Heart left ventricle (tissue), 16 donors: ENCODE measurements at regions not wholly inside any gene's neighbourhood (a gene's known extent, or its start where the extent isn't known, plus 50 kb on each side); places are given as distances from the start of the nearest gene placed in this dataset.

Experiments
- ATAC-seq, 4 donors: fragments of 200-7000 bp; cut with Tn5 transposase; one replicate each; pipeline ENCODE4 v1.9.1; 2020 to 2022; ENCODE audit warnings: moderate library complexity in 4 of 4, mild to moderate bottlenecking in 3 of 4, moderate number of reproducible peaks in 1 of 4
- DNase-seq, 5 donors: peaks; one replicate each; pipeline ENCODE4 v3.0.0-alpha.2; 2020
- H3K27ac ChIP-seq, 12 donors: fragments of 200-600 bp; sonication (generic) in 4 of 12; one replicate each; pipeline versions ENCODE4 v1.5.0 to v1.8.0; 2016 to 2022; ENCODE audit warnings: mild to moderate bottlenecking in 2 of 12
- H3K27me3 ChIP-seq, 9 donors: fragments of 200-600 bp; sonication (generic) in 2 of 9; one replicate each; pipeline versions ENCODE4 v1.5.1 to v1.8.0; 2016 to 2022; ENCODE audit warnings: mild to moderate bottlenecking in 3 of 9
- H3K36me3 ChIP-seq, 9 donors: fragments of 200-600 bp; sonication (generic) in 2 of 9; one replicate each; pipeline versions ENCODE4 v1.5.0 to v1.8.0; 2018 to 2022; ENCODE audit warnings: mild to moderate bottlenecking in 2 of 9
- H3K4me1 ChIP-seq, 12 donors: fragments of 200-600 bp; sonication (generic) in 4 of 12; one replicate each; pipeline versions ENCODE4 v1.5.0 to v1.8.0; 2016 to 2022; ENCODE audit warnings: mild to moderate bottlenecking in 3 of 12
- H3K4me3 ChIP-seq, 12 donors: fragments of 200-600 bp; sonication (generic) in 4 of 12; one replicate each; pipeline versions ENCODE4 v1.5.0 to v1.8.0; 2017 to 2022; ENCODE audit warnings: mild to moderate bottlenecking in 9 of 12, moderate library complexity in 4 of 12
- H3K9me3 ChIP-seq, 12 donors: fragments of 200-600 bp; sonication (generic) in 4 of 12; one replicate each; pipeline versions ENCODE4 v1.5.0 to v1.8.0; 2016 to 2022; ENCODE audit warnings: mild to moderate bottlenecking in 1 of 12
- POLR2A ChIP-seq, 2 donors: fragments of 450-650 bp; IDR thresholded peaks; one replicate each; pipeline ENCODE4 v1.6.1; 2017; ENCODE audit warnings: antibody characterized with exemption in 2 of 2, mild to moderate bottlenecking in 2 of 2, moderate library complexity in 2 of 2
- WGBS, 4 donors: extraction: QIAGEN DNeasy Blood & Tissue Kit in 2 of 4; methylation state at CpG; one replicate each; pipeline versions ENCODE4 v1.1.5 to v1.1.7; 2013 to 2018; 5-methylcytosine and 5-hydroxymethylcytosine counted together
- intact Hi-C, 10 donors: fragments of 100-400 bp; cut with DNase I; formaldehyde crosslinking; loops; one replicate each; pipeline versions ENCODE4 v1.11.1 to v1.14.2; 2022
- TF ChIP-seq, protein P1 (sequence below), 12 donors: fragments of 200-600 bp; sonication (generic) in 4 of 12; IDR thresholded peaks; one replicate each; pipeline versions ENCODE4 v1.5.0 to v1.8.0; 2018 to 2022; ENCODE audit warnings: antibody characterized with exemption in 12 of 12, mild to moderate bottlenecking in 5 of 12
- donor health status: ischemic (EF 13 %, LVEDD 7.1; RV severe dilation, severe dysfunction).
- donor health status: healthy with polysubstance abuse.
- donor health status: DM: no; HTN: yes; CAD: no.
- donor health status: DM: no; HTN: no; CAD: no.
- donor health status: ischemic (EF 25% LVEDD 6.9; RV normal size, moderate dysfunction).
- donor health status: ischemic (EF 25% LVEDD 5.7; RV mildly dilated, moderate dysfunction).
- donor health status: healthy.
- donor health status: DM: yes; HTN: yes; CAD: no.
- donor health status: ischemic (EF 35%, LVEDD 5.7; RV mildly dilated, moderate dysfunction).
- donor health status: nonischemic (EF 11% LVEDD 7.7; RV severe dilation, severe dysfunction).
- donor health status: DM: yes; HTN: yes; CAD: no.
- donor health status: PGD.
- donor health status: ischemic (EF 29% LVEDD 5.4; RV normal size, mild dysfunction).
- donor health status: nonischemic (EF 23%, LVEDD 6.1; RV moderate dilation, normal function).

GRCh38 chr3:70823622-70824021, 511.2 kb upstream of the MDFIC2 start:
- TF ChIP-seq POLR2A (IDR thresholded peaks at IDR 0.05), result no peak
- TF ChIP-seq, protein P1, sequence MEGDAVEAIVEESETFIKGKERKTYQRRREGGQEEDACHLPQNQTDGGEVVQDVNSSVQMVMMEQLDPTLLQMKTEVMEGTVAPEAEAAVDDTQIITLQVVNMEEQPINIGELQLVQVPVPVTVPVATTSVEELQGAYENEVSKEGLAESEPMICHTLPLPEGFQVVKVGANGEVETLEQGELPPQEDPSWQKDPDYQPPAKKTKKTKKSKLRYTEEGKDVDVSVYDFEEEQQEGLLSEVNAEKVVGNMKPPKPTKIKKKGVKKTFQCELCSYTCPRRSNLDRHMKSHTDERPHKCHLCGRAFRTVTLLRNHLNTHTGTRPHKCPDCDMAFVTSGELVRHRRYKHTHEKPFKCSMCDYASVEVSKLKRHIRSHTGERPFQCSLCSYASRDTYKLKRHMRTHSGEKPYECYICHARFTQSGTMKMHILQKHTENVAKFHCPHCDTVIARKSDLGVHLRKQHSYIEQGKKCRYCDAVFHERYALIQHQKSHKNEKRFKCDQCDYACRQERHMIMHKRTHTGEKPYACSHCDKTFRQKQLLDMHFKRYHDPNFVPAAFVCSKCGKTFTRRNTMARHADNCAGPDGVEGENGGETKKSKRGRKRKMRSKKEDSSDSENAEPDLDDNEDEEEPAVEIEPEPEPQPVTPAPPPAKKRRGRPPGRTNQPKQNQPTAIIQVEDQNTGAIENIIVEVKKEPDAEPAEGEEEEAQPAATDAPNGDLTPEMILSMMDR (IDR thresholded peaks at IDR 0.05), result no peak
- WGBS, 4 donors, result 63 to 92% (median 77%) methylated on average over 3 of the region's 3 CpGs
- intact Hi-C loops, result no loop called here

GRCh38 chr3:70822669-70823068, 510.2 kb upstream of the MDFIC2 start:
- peaks cover 0 to 15% (median 0%) of the 10 kb centered on the region in 12 donors for H3K4me1 ChIP-seq
- H3K9me3 ChIP-seq, result peaks cover 0 to 12% (median 0%) of the 10 kb centered on the region in 12 donors
- no peak overlapping the region for H3K27ac ChIP-seq
- 77 to 80% (median 79%) methylated on average over 7 of the region's 7 CpGs for WGBS, 4 donors
- H3K27me3 ChIP-seq, result no peaks in the 10 kb centered on the region
- intact Hi-C loops, result no loop called here
- ATAC-seq, result no peak
- H3K4me3 ChIP-seq, result no peak overlapping the region
- no peak for DNase-seq
- TF ChIP-seq, protein P1 (IDR thresholded peaks at IDR 0.05), result no peak
- TF ChIP-seq POLR2A (IDR thresholded peaks at IDR 0.05), result no peak
- no peaks in the 10 kb centered on the region for H3K36me3 ChIP-seq

More at GRCh38 chr3:70823622-70824021, 511.2 kb upstream of the MDFIC2 start:
- Histone ChIP-seq H3K9me3 (peaks cover 0 to 8% (median 0%) of the 10 kb centered on the region in 12 donors), H3K4me1 (peaks cover 0 to 15% (median 0%) of the 10 kb centered on the region in 12 donors), H3K4me3 (no peak overlapping the region), H3K36me3 (no peaks in the 10 kb centered on the region), H3K27me3 (no peaks in the 10 kb centered on the region), H3K27ac (no peak overlapping the region)
- ATAC-seq, result no peak
- DNase-seq, result no peak

DNA sequence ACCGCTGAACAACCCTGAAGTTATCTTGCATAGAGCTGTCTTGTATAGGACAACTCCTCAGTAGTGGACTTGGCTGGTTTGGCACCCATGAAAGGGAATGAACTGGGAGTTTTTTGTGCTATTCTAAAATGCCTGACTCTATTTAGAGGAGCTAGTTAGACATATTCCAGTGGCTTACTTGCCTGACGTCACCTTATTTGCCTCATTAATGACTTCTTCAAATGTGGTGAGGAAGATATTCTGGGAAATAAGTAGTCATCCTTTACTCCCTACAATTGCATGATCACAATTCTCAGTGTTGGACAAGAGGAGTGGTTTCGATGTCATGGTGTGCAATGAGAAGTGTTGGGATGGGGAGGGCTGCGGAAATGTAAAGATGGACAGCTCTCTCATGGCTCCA, 509.2 kb upstream of the MDFIC2 start:
- no peak overlapping the region for H3K27ac ChIP-seq
- no peaks in the 10 kb centered on the region for H3K27me3 ChIP-seq
- intact Hi-C loops, result no loop called here
- H3K36me3 ChIP-seq, result no peaks in the 10 kb centered on the region
- ATAC-seq, result no peak
- H3K9me3 ChIP-seq, result peaks cover 0 to 21% (median 1%) of the 10 kb centered on the region in 12 donors
- 88 to 98% (median 94%) methylated on average over 4 of the region's 4 CpGs for WGBS, 4 donors
- DNase-seq, result no peak
- H3K4me3 ChIP-seq, result no peak overlapping the region
- no peak for TF ChIP-seq POLR2A (IDR thresholded peaks at IDR 0.05)
- H3K4me1 ChIP-seq, result peaks cover 0 to 15% (median 0%) of the 10 kb centered on the region in 12 donors

GRCh38 chr3:70820397-70820796, 508.0 kb upstream of the MDFIC2 start:
- no peak overlapping the region for H3K4me3 ChIP-seq
- no peak for DNase-seq
- WGBS, 4 donors, result 75 to 85% (median 80%) methylated on average over 1 of the region's 1 CpG
- H3K27ac ChIP-seq, result no peak overlapping the region
- peaks cover 0 to 15% (median 0%) of the 10 kb centered on the region in 12 donors for H3K4me1 ChIP-seq
- H3K36me3 ChIP-seq, result no peaks in the 10 kb centered on the region
- intact Hi-C loops, result no loop called here
- H3K9me3 ChIP-seq, result peaks cover 0 to 20% (median 3%) of the 10 kb centered on the region in 12 donors
- TF ChIP-seq, protein P1 (IDR thresholded peaks at IDR 0.05), result no peak
- TF ChIP-seq POLR2A (IDR thresholded peaks at IDR 0.05), result no peak
- H3K27me3 ChIP-seq, result no peaks in the 10 kb centered on the region
- ATAC-seq, result no peak

DNA sequence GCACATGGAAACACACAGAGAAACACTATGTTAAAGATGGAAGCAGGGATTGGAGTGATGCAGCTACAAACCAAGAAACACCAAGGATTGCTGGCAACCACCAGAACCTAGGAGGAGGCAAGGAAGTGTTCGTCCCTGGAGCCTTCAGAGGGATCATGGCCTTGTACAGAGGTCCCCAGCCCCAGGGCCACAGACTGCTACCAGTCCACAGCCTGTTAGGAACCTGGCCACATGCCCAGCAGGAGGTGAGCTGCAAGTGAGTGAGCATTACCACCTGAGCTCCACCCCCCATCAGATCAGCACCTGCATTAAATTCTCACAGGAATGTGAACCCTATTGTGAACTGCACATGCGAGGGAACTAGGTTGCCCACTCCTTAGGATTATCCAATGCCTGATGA, 505.7 kb upstream of the MDFIC2 start:
- intact Hi-C loops, result no loop called here
- TF ChIP-seq, protein P1 (IDR thresholded peaks at IDR 0.05), result no peak
- TF ChIP-seq POLR2A (IDR thresholded peaks at IDR 0.05), result no peak
- Histone ChIP-seq H3K27ac (no peak overlapping the region), H3K36me3 (no peaks in the 10 kb centered on the region), H3K27me3 (no peaks in the 10 kb centered on the region), H3K4me1 (no peaks in the 10 kb centered on the region), H3K9me3 (peaks cover 0 to 20% (median 3%) of the 10 kb centered on the region in 12 donors), H3K4me3 (no peak overlapping the region)
- DNase-seq (no peak), ATAC-seq (no peak)
- WGBS, 4 donors, result 92 to 97% (median 93%) methylated on average over 2 of the region's 2 CpGs
